ENCODE measurements at regions not wholly inside any gene's neighbourhood (a gene's known extent, or its start where the extent isn't known, plus 50 kb on each side); places are given as distances from the start of the nearest gene placed in this dataset.

DNA sequence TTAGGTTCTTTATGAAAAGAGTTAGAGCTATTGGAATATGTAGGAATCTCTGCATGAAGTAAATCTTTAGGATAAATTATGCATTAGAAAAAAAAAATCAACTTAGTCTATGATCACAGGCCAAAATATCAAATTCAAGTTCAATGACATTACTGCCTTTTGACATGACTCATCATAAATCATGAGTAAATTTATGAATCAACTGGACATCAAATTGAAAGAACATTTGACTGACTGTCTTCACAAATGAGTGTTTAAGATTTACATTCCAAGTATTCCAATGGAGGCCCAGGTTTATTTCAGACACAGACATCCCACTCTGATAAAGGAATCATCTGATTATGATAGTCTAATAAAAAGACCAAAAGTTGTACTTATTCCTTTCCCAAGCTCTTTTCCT, 192.8 kb upstream of the TTC14 start:
- DNase-seq (ENCODE audit: low read depth), result no peak
- H3K4me3 ChIP-seq (ENCODE audit: low read depth, low read length), result no peak overlapping the region
- TF ChIP-seq, protein P1, sequence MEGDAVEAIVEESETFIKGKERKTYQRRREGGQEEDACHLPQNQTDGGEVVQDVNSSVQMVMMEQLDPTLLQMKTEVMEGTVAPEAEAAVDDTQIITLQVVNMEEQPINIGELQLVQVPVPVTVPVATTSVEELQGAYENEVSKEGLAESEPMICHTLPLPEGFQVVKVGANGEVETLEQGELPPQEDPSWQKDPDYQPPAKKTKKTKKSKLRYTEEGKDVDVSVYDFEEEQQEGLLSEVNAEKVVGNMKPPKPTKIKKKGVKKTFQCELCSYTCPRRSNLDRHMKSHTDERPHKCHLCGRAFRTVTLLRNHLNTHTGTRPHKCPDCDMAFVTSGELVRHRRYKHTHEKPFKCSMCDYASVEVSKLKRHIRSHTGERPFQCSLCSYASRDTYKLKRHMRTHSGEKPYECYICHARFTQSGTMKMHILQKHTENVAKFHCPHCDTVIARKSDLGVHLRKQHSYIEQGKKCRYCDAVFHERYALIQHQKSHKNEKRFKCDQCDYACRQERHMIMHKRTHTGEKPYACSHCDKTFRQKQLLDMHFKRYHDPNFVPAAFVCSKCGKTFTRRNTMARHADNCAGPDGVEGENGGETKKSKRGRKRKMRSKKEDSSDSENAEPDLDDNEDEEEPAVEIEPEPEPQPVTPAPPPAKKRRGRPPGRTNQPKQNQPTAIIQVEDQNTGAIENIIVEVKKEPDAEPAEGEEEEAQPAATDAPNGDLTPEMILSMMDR (IDR thresholded peaks at IDR 0.05; ENCODE audit: low read depth, low read length, missing control alignments), result no peak

DNA sequence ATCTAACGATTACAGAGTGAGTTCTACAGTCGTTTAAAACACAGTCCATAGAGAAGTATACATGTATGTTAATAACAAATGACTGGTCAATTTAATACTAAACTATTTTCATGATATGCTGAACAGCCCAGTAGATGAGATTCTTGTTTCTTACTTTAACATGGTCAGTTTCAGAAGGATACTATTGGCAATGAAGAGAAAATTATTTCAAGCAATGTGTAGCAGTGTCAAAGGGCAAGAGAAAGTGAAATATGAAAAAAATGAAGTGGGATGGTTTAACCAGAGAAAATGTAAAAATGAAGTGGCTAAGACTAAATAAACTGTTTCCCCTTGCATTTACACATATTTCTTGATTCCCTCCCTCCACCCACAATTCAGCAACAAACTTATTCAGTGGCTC, 192.1 kb upstream of the TTC14 start:
- H3K4me3 ChIP-seq (ENCODE audit: low read depth, low read length), result no peak overlapping the region
- DNase-seq (ENCODE audit: low read depth), result no peak
- TF ChIP-seq, protein P1 (IDR thresholded peaks at IDR 0.05; ENCODE audit: low read depth, low read length, missing control alignments), result no peak

DNA sequence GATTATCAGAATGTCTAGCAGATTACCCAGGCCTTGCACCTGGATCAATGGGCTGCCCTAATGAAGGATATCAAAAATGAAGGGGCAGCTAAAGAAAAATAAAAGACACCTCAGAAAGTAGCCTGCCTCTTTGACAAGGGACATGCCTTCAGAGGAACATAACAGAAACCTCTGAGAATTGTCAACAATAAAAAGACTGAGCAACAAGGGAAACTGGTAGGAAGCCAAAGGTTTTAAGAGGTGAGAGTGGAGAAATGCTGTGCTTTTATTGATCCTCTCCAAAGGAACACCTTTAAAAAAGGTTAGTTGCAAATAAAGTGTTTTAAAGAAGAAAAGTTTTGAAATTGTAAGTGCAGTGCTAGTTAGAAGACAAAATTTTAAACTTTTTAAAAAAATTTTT, 187.8 kb upstream of the TTC14 start:
- TF ChIP-seq, protein P1 (IDR thresholded peaks at IDR 0.05; ENCODE audit: low read depth, low read length, missing control alignments), result no peak
- no peak for DNase-seq (ENCODE audit: low read depth)
- H3K4me3 ChIP-seq (ENCODE audit: low read depth, low read length), result no peak overlapping the region

DNA sequence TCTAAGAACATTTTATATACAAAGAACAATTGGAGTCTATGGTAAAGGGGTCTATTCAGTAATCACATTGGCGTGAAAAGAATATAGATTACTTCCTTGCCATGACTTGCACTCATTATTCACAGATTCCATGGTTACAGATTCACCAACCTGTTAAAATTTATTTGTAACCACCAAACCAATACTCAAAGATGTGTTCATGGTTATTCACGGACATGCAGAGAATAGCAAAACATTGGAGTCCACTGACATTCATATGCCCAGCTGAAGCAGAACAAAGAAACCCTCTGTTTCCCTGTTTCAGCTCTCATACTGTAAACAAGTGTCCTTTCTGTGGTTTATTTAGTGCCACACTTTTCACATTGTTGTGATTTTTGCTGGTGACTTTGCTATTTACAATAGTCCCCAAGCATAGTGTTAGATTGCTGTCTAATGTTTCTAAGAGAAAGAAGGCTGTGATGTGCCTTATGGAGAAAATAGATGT, 185.8 kb upstream of the TTC14 start:
- no peak overlapping the region for H3K4me3 ChIP-seq (ENCODE audit: low read depth, low read length)
- no peak for DNase-seq (ENCODE audit: low read depth)
- TF ChIP-seq, protein P1 (IDR thresholded peaks at IDR 0.05; ENCODE audit: low read depth, low read length, missing control alignments), result no peak

DNA sequence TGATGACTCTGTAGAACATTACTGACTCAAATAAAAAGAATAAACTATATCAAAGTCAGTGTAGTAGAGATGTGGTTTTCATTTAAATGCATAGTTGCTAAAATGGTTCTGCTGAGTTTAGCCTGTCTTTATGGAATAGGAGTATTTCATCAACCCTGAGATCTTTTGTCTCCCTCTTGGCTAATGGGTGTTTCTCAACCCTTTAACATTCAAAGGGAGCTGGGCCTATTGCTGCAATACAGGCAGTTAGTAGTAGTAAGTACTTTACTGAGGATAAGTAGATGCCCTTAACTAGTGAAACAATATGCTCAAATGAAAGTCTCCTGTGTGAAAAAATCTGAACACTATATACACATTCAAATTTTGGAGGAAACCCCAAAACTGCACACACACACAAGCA, 184.7 kb upstream of the TTC14 start:
- no peak overlapping the region for H3K4me3 ChIP-seq (ENCODE audit: low read depth, low read length)
- DNase-seq (ENCODE audit: low read depth), result no peak
- TF ChIP-seq, protein P1 (IDR thresholded peaks at IDR 0.05; ENCODE audit: low read depth, low read length, missing control alignments), result no peak

DNA sequence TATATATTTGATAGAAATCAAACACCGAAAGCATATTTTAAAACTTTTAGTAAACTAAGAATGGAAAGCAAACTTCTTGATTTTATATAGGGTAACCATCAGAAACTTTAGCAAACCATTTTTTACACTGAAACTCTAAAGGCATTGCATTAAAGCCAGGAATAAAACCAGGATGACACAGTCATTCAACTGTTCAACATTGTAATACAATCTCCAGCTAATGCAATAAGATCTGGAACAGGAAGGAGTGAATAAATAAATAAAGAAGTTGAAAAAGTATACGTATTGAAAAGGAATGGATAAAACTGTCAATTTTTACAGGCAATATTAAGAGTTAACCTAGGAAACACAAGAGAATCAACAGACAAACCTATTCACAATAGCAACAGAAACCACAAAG, 181.9 kb upstream of the TTC14 start:
- DNase-seq (ENCODE audit: low read depth), result no peak

DNA sequence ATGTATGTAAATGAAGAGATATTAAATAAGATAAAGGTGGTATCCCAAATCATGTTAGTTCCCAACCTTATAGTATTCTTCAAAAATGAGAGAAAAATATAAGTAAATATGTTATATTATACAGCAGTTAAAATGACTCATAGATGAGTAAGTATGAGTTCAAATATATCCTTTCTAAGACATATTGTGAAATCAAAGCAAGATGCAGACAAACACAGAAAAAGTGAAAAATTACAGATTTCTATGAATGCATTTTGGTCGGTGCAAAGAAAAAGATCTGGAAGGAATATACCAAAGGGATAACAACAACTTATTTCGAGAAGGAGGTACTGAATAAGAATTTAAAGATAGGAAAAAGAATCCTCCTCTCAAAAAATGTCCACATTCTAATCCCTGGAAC, 181.2 kb upstream of the TTC14 start:
- TF ChIP-seq, protein P1 (IDR thresholded peaks at IDR 0.05; ENCODE audit: low read depth, low read length, missing control alignments), result no peak
- no peak overlapping the region for H3K4me3 ChIP-seq (ENCODE audit: low read depth, low read length)
- no peak for DNase-seq (ENCODE audit: low read depth)

More for the DNA sequence above, 181.9 kb upstream of the TTC14 start:
- TF ChIP-seq, protein P1 (IDR thresholded peaks at IDR 0.05; ENCODE audit: low read depth, low read length, missing control alignments), result no peak
- H3K4me3 ChIP-seq (ENCODE audit: low read depth, low read length), result no peak overlapping the region
